GM23248 (cell line): ENCODE measurements at regions not wholly inside any gene's neighbourhood (a gene's known extent, or its start where the extent isn't known, plus 50 kb on each side); places are given as distances from the start of the nearest gene placed in this dataset.

ENCODE experiments used
- DNase-seq: peaks from one replicate; pipeline ENCODE4 v3.0.0-alpha.2; 2015
- H2AFZ ChIP-seq: fragments of 200-600 bp; sonication (generic); 2 replicates; pipeline ENCODE4 v1.6.1; 2016; ENCODE audit warnings: antibody characterized with exemption
- H3F3A ChIP-seq: fragments of 200-600 bp; sonication (generic); 2 replicates; pipeline ENCODE4 v1.6.1; 2016; ENCODE audit warnings: mild to moderate bottlenecking, antibody characterized with exemption, mixed run types; ENCODE audit not compliant: insufficient read depth
- H3K27ac ChIP-seq: fragments of 200-600 bp; sonication (generic); 2 replicates; pipeline ENCODE4 v1.5.1; 2016; ENCODE audit warnings: mild to moderate bottlenecking
- H3K27me3 ChIP-seq: fragments of 200-600 bp; sonication (generic); replicated peaks from 2 replicates; pipeline ENCODE4 v1.6.1; 2016; ENCODE audit warnings: mild to moderate bottlenecking; ENCODE audit not compliant: insufficient read depth
- H3K36me3 ChIP-seq: fragments of 200-600 bp; sonication (generic); 2 replicates; pipeline ENCODE4 v1.6.1; 2016; ENCODE audit warnings: low read depth, mild to moderate bottlenecking
- H3K4me1 ChIP-seq: fragments of 200-600 bp; sonication (generic); 2 replicates; pipeline ENCODE4 v1.6.1; 2016; ENCODE audit warnings: mild to moderate bottlenecking; ENCODE audit not compliant: insufficient read depth
- H3K4me2 ChIP-seq: fragments of 200-600 bp; sonication (generic); one replicate; pipeline ENCODE4 v1.6.1; 2016; ENCODE audit warnings: mild to moderate bottlenecking; ENCODE audit not compliant: unreplicated experiment
- H3K4me3 ChIP-seq: fragments of 200-600 bp; sonication (generic); 2 replicates; pipeline ENCODE4 v1.5.1; 2016; ENCODE audit warnings: mild to moderate bottlenecking
- H3K79me2 ChIP-seq: fragments of 200-600 bp; sonication (generic); 2 replicates; pipeline ENCODE4 v1.6.1; 2016; ENCODE audit warnings: mild to moderate bottlenecking; ENCODE audit not compliant: insufficient read depth
- H3K9ac ChIP-seq: fragments of 200-600 bp; sonication (generic); 2 replicates; pipeline ENCODE4 v1.6.1; 2016; ENCODE audit warnings: mild to moderate bottlenecking
- H3K9me2 ChIP-seq: fragments of 200-600 bp; sonication (generic); 2 replicates; pipeline ENCODE4 v1.6.1; 2016; ENCODE audit warnings: mixed run types, mild to moderate bottlenecking, moderate library complexity; ENCODE audit not compliant: insufficient read depth
- H3K9me3 ChIP-seq: fragments of 200-600 bp; sonication (generic); one replicate; pipeline ENCODE4 v1.6.1; 2017; ENCODE audit warnings: low read depth
- H4K20me1 ChIP-seq: fragments of 200-600 bp; sonication (generic); 2 replicates; pipeline ENCODE4 v1.6.0; 2016; ENCODE audit not compliant: insufficient read depth
- EZH2 ChIP-seq: fragments of 200-600 bp; sonication (generic); IDR thresholded peaks from 2 replicates; pipeline ENCODE4 v1.6.1; 2018; ENCODE audit warnings: antibody characterized with exemption, mild to moderate bottlenecking; ENCODE audit not compliant: insufficient read depth, poor library complexity, severe bottlenecking
- EZH2phosphoT487 ChIP-seq: fragments of 200-600 bp; sonication (generic); IDR thresholded peaks from 2 replicates; pipeline ENCODE4 v1.6.1; 2018; ENCODE audit warnings: antibody characterized with exemption, moderate library complexity, mild to moderate bottlenecking, low read depth; ENCODE audit not compliant: insufficient read depth
- WGBS, 2 experiments: methylation state at CpG; one replicate each; pipeline ENCODE4 v1.1.6; 2015 to 2017; ENCODE audit warnings: low lambda C conversion rate in 2 of 2, low coverage in 1 of 2; ENCODE audit errors: missing lambda C conversion rate in 2 of 2; 5-methylcytosine and 5-hydroxymethylcytosine counted together
- in situ Hi-C: fragments of 300-500 bp; cut with MboI; formaldehyde crosslinking; loops from 2 replicates; pipeline ENCODE4 v1.15.0; 2020

- Histone ChIP-seq H3K9ac (peak overlapping the region; percentile 49), H3K36me3 (no peaks in the 10 kb centered on the region), H3F3A (peaks cover 54% of the 10 kb centered on the region), H4K20me1 (no peaks in the 10 kb centered on the region), H3K27ac (peak overlapping the region; percentile 58), H3K9me2 (no peaks in the 10 kb centered on the region), H3K79me2 (no peaks in the 10 kb centered on the region), H3K9me3 (no peaks in the 10 kb centered on the region), H3K4me3 (peak overlapping the region; percentile 35), H3K4me1 (peaks cover 47% of the 10 kb centered on the region), H2AFZ (peak overlapping the region; percentile 23; the same call in 1 of the 2 replicates), H3K4me2 (peak overlapping the region; percentile 67), H3K27me3 (no peaks in the 10 kb centered on the region)
- no peak for TF ChIP-seq EZH2
- TF ChIP-seq EZH2phosphoT487, result no peak
- peak; percentile 82 for DNase-seq
- WGBS, 2 experiments, result 1 to 2% methylated on average over 8 of the region's 8 CpGs
- in situ Hi-C loops, result no loop called here
Measured at GRCh38 chr6:105902401-105903031, 183.6 kb upstream of the PRDM1 start.

DNA sequence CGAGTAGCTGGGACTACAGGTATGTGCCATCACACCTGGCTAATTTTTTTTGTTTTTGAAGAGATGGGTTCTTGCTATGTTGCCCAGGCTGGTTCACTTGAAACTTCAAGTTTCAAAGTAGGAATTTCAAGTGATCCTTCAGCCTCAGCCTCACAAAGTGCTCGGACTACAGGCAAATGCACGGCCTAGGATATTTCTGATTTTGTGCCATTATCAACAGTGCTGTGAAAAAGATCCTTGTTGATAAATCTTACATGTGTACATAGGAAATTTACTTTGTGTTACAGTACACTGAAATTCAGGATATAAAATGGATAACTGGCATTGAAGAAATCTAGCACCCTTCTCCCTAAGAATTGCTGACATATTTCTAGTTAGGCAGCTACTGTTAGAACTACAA, 184.6 kb upstream of the PRDM1 start:
- no peak for DNase-seq
- Histone ChIP-seq H3F3A (peaks cover 59% of the 10 kb centered on the region), H3K4me2 (no peak overlapping the region), H3K9me2 (no peaks in the 10 kb centered on the region), H3K27me3 (no peaks in the 10 kb centered on the region), H4K20me1 (no peaks in the 10 kb centered on the region), H3K9me3 (no peaks in the 10 kb centered on the region), H3K36me3 (no peaks in the 10 kb centered on the region), H3K4me3 (no peak overlapping the region), H3K9ac (no peak overlapping the region), H3K27ac (peak overlapping the region; percentile 58; the same call in 1 of the 2 replicates), H3K4me1 (peaks cover 47% of the 10 kb centered on the region), H3K79me2 (no peaks in the 10 kb centered on the region), H2AFZ (no peak overlapping the region)
- no peak for TF ChIP-seq EZH2phosphoT487
- no peak for TF ChIP-seq EZH2
- in situ Hi-C loops, result no loop called here
- WGBS, 2 experiments, result 88 to 97% methylated on average over 3 of the region's 3 CpGs

GRCh38 chr6:105900125-105900937, 185.8 kb upstream of the PRDM1 start:
- Histone ChIP-seq H3K27ac (peak overlapping the region; percentile 62), H3K9ac (peak overlapping the region; percentile 18; the same call in 1 of the 2 replicates), H3K9me3 (no peaks in the 10 kb centered on the region), H3F3A (peaks cover 59% of the 10 kb centered on the region), H3K9me2 (no peaks in the 10 kb centered on the region), H3K4me1 (peaks cover 47% of the 10 kb centered on the region), H3K79me2 (no peaks in the 10 kb centered on the region), H2AFZ (peak overlapping the region; percentile 52), H3K4me3 (no peak overlapping the region), H3K36me3 (no peaks in the 10 kb centered on the region), H4K20me1 (no peaks in the 10 kb centered on the region), H3K4me2 (peak overlapping the region; percentile 43), H3K27me3 (no peaks in the 10 kb centered on the region)
- 55 to 58% methylated on average over 13 of the region's 13 CpGs for WGBS, 2 experiments
- no peak for TF ChIP-seq EZH2
- no peak for TF ChIP-seq EZH2phosphoT487
- DNase-seq, result peak; percentile 90
- in situ Hi-C loops, result no loop called here

DNA sequence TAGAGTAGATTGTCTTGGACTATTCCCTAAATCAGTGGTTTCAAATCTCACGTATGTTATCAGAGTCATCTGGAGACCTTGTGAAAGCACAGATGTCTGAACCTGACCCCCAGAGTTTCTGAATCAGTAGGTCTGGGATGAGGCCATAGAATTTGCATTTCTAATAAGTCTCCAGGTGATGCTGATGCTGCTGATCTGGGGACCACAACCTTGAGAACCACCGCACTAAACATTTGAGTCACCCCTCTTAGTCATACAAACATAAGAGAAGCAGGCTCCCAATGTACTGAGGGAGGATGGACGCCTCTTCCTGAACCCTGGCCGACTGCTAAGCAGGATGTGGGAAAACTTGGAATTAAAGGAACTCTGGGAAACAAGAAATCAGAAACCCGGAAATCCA, 187.8 kb upstream of the PRDM1 start:
- no peaks in the 10 kb centered on the region for H4K20me1 ChIP-seq
- no peaks in the 10 kb centered on the region for H3K36me3 ChIP-seq
- H3K79me2 ChIP-seq, result no peaks in the 10 kb centered on the region
- H3K9ac ChIP-seq, result no peak overlapping the region
- no peaks in the 10 kb centered on the region for H3K9me2 ChIP-seq
- H3K4me1 ChIP-seq, result peaks cover 45% of the 10 kb centered on the region
- H3K27me3 ChIP-seq, result no peaks in the 10 kb centered on the region
- H3K4me2 ChIP-seq, result peak overlapping the region; percentile 9
- H3F3A ChIP-seq, result peaks cover 55% of the 10 kb centered on the region
- WGBS, 2 experiments, result 3 to 6% methylated on average over 5 of the region's 5 CpGs
- no peak overlapping the region for H3K4me3 ChIP-seq
- H3K27ac ChIP-seq, result peak overlapping the region; percentile 36; the same call in 1 of the 2 replicates
- DNase-seq, result peak; percentile 80
- H2AFZ ChIP-seq, result peak overlapping the region; percentile 25; the same call in 1 of the 2 replicates
- TF ChIP-seq EZH2phosphoT487 (no peak), EZH2 (no peak)
- in situ Hi-C loops, result no loop called here
- no peaks in the 10 kb centered on the region for H3K9me3 ChIP-seq
